NCI-H345 treated with DMSO at 0.1 percent for 48 hours (cell line): ENCODE measurements at regions not wholly inside any gene's neighbourhood (a gene's known extent, or its start where the extent isn't known, plus 50 kb on each side); places are given as distances from the start of the nearest gene placed in this dataset.
"Not testable (repeated sequence)": the region's sequence is repeated elsewhere in the genome, so short reads cannot be mapped to it uniquely, and the experiment has no call there.

Experiments used
- DNase-seq: peaks from one replicate; lab custom pipeline; 2025; ENCODE audit not compliant: unreplicated experiment; lab: John Stamatoyannopoulos, UW

- DNase-seq: no peak
Observed at GRCh38 chr14:45621731-45622130, 368.7 kb upstream of the MIS18BP1 start.

GRCh38 chr14:45619831-45620230, 366.8 kb upstream of the MIS18BP1 start:
- DNase-seq: no peak

- DNase-seq: peak; percentile 32
Observed at GRCh38 chr14:45610318-45610717, 357.3 kb upstream of the MIS18BP1 start.

GRCh38 chr14:45587142-45587541, 334.1 kb upstream of the MIS18BP1 start:
- no peak for DNase-seq

- no peak for DNase-seq
Observed at GRCh38 chr14:45559626-45560025, 306.6 kb upstream of the MIS18BP1 start.

GRCh38 chr14:45558183-45558582, 305.2 kb upstream of the MIS18BP1 start:
- no peak for DNase-seq

GRCh38 chr14:45553981-45554380, 301.0 kb upstream of the MIS18BP1 start:
- DNase-seq: no peak

- DNase-seq: not testable (repeated sequence)
Observed at GRCh38 chr14:45551240-45551820, 298.3 kb upstream of the MIS18BP1 start.

GRCh38 chr14:45531022-45531421, 278.0 kb upstream of the MIS18BP1 start:
- no peak for DNase-seq

- DNase-seq: no peak
Observed at GRCh38 chr14:45526715-45527549, 273.9 kb upstream of the MIS18BP1 start.

- DNase-seq: no peak
Observed at GRCh38 chr14:45519766-45520165, 266.8 kb upstream of the MIS18BP1 start.

GRCh38 chr14:45492876-45493275, 239.9 kb upstream of the MIS18BP1 start:
- no peak for DNase-seq

- DNase-seq: no peak
Observed at GRCh38 chr14:45491914-45492313, 238.9 kb upstream of the MIS18BP1 start.

GRCh38 chr14:45486599-45486998, 233.6 kb upstream of the MIS18BP1 start:
- DNase-seq: no peak

- DNase-seq: no peak
Observed at GRCh38 chr14:45467023-45467422, 214.0 kb upstream of the MIS18BP1 start.

- no peak for DNase-seq
Observed at GRCh38 chr14:45434221-45434620, 181.2 kb upstream of the MIS18BP1 start.

GRCh38 chr14:45426685-45427282, 173.8 kb upstream of the MIS18BP1 start:
- peak; percentile 86 for DNase-seq

GRCh38 chr14:45406942-45407341, 153.9 kb upstream of the MIS18BP1 start:
- no peak for DNase-seq

- DNase-seq: no peak
Observed at GRCh38 chr14:45400950-45401640, 148.1 kb upstream of the MIS18BP1 start.

GRCh38 chr14:45400509-45400908, 147.5 kb upstream of the MIS18BP1 start:
- DNase-seq: no peak

GRCh38 chr14:45381091-45381490, 128.1 kb upstream of the MIS18BP1 start:
- no peak for DNase-seq

GRCh38 chr14:45377166-45377565, 124.2 kb upstream of the MIS18BP1 start:
- DNase-seq: no peak
